Stimulated activated effector memory CD8-positive, alpha-beta T cell treated with anti-CD3 and anti-CD28 coated beads, Interleukin-12 subunit alpha, Interleukin-12 subunit beta, amount 100 ng/mL, for 72 hours (primary cell): ENCODE measurements at regions not wholly inside any gene's neighbourhood (a gene's known extent, or its start where the extent isn't known, plus 50 kb on each side); places are given as distances from the start of the nearest gene placed in this dataset.

ENCODE experiments used
- ATAC-seq: fragments of 150-1000 bp; cut with Tn5 transposase; 2 replicates; pipeline ENCODE4 v1.10.0; 2021
- DNase-seq, 2 donors: peaks; one replicate each; pipeline ENCODE4 v3.0.0; 2021 to 2022; ENCODE audit warnings: low spot score in 2 of 2
- H3K27ac Mint-ChIP-seq: one replicate; pipeline ENCODE4 v1.8.0; 2022; ENCODE audit warnings: mild to moderate bottlenecking, mixed read lengths
- H3K36me3 Mint-ChIP-seq: one replicate; pipeline ENCODE4 v1.8.0; 2022; ENCODE audit warnings: mild to moderate bottlenecking, mixed read lengths
- H3K4me1 Mint-ChIP-seq: one replicate; pipeline ENCODE4 v1.8.0; 2022; ENCODE audit warnings: mixed read lengths
- H3K4me3 Mint-ChIP-seq: one replicate; pipeline ENCODE4 v1.8.0; 2022; ENCODE audit warnings: mild to moderate bottlenecking, mixed read lengths
- H3K9me3 Mint-ChIP-seq: one replicate; pipeline ENCODE4 v1.8.0; 2022; ENCODE audit warnings: mixed read lengths

DNA sequence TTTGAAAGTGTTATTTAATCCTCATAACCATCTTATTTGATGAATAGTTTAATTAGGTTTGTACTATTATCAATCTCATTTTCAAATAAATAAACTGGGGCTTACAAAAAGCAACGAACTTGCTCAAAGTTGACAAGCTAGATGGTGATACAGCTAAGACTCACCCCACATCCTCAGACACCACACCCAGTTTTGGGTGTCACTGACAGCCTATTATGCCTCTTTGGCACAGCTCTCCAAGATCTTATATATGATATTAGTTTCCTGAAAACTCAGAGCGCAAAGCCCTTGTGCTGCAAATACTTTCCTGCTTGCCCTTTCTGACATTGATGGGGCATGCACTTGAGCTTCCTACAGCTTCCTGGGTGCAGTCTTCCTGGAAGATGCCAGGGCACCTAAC lies 223.4 kb upstream of the GADL1 start:
- H3K27ac Mint-ChIP-seq, result no peak overlapping the region
- no peaks in the 10 kb centered on the region for H3K36me3 Mint-ChIP-seq
- H3K9me3 Mint-ChIP-seq, result no peaks in the 10 kb centered on the region
- no peaks in the 10 kb centered on the region for H3K4me1 Mint-ChIP-seq
- H3K4me3 Mint-ChIP-seq, result no peak overlapping the region
- DNase-seq (no peak), ATAC-seq (no peak)

DNA sequence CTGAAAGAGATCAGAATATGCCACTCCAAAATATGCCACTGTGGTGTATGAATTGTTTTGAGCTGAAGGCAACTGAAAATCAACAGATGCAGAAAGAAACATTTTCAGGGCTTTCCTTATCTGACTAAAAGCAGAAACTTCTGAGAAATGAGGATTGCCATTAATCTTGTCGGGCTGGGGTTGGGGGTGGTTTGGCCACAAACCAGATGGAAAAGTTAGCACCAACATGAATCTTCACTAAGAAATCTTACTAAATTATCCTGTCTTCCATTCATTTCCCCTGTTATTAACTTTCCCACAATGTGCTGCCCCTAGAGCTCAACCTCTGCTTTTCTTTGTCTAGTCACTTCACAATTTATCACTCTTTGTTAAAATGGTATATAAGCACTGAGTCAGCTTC lies 229.9 kb upstream of the GADL1 start:
- DNase-seq (no peak), ATAC-seq (no peak)
- peaks cover 8% of the 10 kb centered on the region for H3K9me3 Mint-ChIP-seq
- H3K4me1 Mint-ChIP-seq, result no peaks in the 10 kb centered on the region
- no peak overlapping the region for H3K4me3 Mint-ChIP-seq
- H3K36me3 Mint-ChIP-seq, result no peaks in the 10 kb centered on the region
- no peak overlapping the region for H3K27ac Mint-ChIP-seq

- DNase-seq, result no peak
- Mint-ChIP-seq H3K27ac (no peak overlapping the region), H3K9me3 (peaks cover 8% of the 10 kb centered on the region), H3K36me3 (no peaks in the 10 kb centered on the region), H3K4me3 (no peak overlapping the region), H3K4me1 (no peaks in the 10 kb centered on the region)
- ATAC-seq, result no peak
These were observed 231.1 kb upstream of the GADL1 start for GRCh38 chr3:31125413-31126020.

DNA sequence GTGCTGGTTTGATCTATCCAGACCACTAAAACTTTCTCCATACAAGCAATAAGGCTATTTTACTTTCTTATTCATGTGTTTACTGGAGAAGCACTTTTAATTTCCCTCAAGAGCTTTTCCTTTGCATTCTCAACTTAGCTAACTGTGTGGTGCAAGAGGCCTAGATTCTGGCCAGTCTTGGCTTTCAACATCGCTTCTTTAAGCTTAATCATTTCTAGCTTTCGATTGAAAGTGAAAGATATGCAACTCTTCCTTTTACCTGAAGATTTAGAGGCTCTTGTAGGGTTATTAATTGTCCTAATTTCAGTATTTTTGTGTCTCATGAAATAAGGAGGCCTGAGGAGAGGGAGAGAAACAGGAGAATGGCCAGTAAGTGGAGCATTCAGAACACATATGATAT lies 234.8 kb upstream of the GADL1 start:
- H3K4me3 Mint-ChIP-seq, result no peak overlapping the region
- H3K9me3 Mint-ChIP-seq, result peaks cover 4% of the 10 kb centered on the region
- no peaks in the 10 kb centered on the region for H3K4me1 Mint-ChIP-seq
- H3K36me3 Mint-ChIP-seq, result no peaks in the 10 kb centered on the region
- DNase-seq (no peak), ATAC-seq (no peak)
- H3K27ac Mint-ChIP-seq, result no peak overlapping the region

DNA sequence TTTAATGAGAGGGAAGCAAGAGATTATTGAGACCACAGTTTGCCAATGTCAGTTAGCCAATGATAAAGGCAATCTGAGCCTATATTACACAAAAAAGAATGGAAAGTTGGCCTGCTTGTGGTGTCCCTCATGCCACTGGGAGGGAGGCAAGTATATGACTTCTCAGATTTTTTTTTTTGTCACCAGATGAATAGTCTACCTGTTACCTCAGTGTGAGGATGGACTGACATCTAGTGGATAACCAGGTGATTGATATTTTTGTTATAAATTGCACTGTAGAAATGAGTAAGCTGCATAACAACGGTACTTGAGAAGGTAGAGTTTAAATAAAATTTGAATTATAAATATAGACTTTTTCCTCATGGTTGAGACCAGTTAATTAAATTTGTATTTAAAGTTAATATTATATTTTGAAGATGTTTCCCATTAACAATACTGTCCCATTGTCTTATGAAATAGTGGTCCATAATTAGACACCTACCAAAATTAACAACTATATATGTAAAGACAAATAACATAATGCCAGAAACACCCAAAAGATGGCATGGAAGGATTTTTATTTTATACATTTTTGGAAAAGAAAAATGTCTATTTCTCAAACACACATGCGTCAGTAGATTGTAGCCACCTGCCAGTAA lies 237.8 kb upstream of the GADL1 start:
- ATAC-seq (peak; percentile 71), DNase-seq (no peak)
- no peak overlapping the region for H3K4me3 Mint-ChIP-seq
- H3K27ac Mint-ChIP-seq, result no peak overlapping the region
- no peaks in the 10 kb centered on the region for H3K4me1 Mint-ChIP-seq
- H3K9me3 Mint-ChIP-seq, result no peaks in the 10 kb centered on the region
- H3K36me3 Mint-ChIP-seq, result no peaks in the 10 kb centered on the region

- no peak for ATAC-seq
- Mint-ChIP-seq H3K36me3 (no peaks in the 10 kb centered on the region), H3K4me3 (no peak overlapping the region), H3K27ac (no peak overlapping the region), H3K4me1 (no peaks in the 10 kb centered on the region), H3K9me3 (no peaks in the 10 kb centered on the region)
- no peak for DNase-seq
These were observed 239.1 kb upstream of the GADL1 start for GRCh38 chr3:31133541-31133940.

DNA sequence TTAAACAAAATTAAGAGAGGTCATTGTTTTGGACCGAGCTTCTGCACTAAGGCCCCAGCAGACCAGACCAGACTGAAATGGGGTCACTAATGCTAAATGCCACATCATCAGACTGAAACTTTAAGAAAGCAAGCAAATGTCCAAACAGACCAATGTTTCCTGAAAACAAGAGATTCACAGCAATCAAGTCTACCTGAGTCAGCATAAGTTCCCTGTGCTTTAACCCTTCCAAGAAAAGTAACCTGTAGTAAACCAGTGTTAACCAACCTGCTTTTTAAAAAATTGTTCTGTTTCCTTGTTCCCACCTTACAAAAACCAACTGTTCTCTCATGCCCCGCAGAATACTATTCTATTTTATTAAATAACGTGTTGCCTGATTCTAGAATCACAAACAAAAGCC lies 241.1 kb upstream of the GADL1 start:
- no peaks in the 10 kb centered on the region for H3K9me3 Mint-ChIP-seq
- ATAC-seq (no peak), DNase-seq (no peak)
- H3K4me1 Mint-ChIP-seq, result no peaks in the 10 kb centered on the region
- no peak overlapping the region for H3K27ac Mint-ChIP-seq
- H3K36me3 Mint-ChIP-seq, result no peaks in the 10 kb centered on the region
- H3K4me3 Mint-ChIP-seq, result no peak overlapping the region

DNA sequence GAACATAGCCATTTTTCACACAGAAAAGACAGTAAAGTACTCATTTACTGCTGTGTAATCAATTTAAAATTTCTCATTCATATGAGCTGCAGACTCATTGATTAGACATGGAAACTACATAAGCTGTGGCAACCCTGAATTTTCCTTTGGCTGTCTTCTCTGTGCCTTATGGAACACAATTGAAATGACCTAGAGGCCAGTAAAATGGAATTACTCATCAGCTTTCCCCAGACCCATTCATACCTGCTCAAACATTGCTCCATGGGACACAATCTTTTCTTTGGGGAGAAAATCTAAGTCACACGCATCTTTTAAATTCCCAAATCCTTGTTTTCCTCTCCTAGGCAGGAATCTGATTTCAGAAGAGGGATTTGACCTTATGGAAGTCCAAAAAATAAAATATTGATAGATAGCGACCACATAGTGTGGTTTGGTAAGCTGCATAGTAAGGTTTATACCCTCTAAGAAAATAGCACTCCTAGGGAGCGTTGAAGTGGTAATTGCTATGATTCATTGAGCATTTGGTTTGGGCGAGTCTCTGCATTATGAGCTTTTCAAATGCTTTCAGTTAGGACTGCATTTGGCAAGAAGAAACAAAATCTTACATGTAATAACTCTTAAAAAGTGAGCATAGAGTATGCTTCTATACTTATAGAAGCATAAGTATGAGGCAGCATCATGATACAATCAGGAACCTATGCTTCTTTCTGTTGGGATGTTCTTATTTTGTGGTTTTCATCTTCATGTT lies 243.4 kb upstream of the GADL1 start:
- Mint-ChIP-seq H3K36me3 (no peaks in the 10 kb centered on the region), H3K9me3 (no peaks in the 10 kb centered on the region)
- no peak for ATAC-seq

GRCh38 chr3:31140470-31140869 lies 246.0 kb upstream of the GADL1 start:
- Mint-ChIP-seq H3K4me1 (no peaks in the 10 kb centered on the region), H3K27ac (no peak overlapping the region), H3K9me3 (no peaks in the 10 kb centered on the region), H3K4me3 (no peak overlapping the region), H3K36me3 (no peaks in the 10 kb centered on the region)
- DNase-seq, result no peak
- ATAC-seq, result no peak

More for the DNA sequence above, 243.4 kb upstream of the GADL1 start:
- no peaks in the 10 kb centered on the region for H3K4me1 Mint-ChIP-seq
- DNase-seq, result no peak
- H3K27ac Mint-ChIP-seq, result no peak overlapping the region
- H3K4me3 Mint-ChIP-seq, result no peak overlapping the region

DNA sequence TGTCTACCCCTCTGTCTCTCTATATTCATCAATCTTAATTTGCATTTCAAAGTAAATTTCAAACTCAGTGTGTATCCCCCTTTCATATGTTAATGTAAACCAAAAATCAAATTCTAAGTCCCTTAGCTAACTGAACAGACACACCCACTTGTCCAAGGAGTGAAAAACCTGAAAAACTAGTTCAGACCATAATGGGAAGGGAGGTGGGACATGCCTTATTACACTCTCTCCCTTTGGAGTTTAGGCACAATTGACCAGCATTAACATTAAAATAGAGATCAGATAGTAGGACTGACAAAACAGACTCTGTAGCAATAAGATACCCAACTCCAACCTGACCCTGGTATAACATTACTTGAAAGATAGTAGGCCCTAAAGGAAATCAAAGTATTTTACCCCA lies 247.7 kb upstream of the GADL1 start:
- H3K4me1 Mint-ChIP-seq, result no peaks in the 10 kb centered on the region
- peaks cover 3% of the 10 kb centered on the region for H3K9me3 Mint-ChIP-seq
- no peak for ATAC-seq
- no peak for DNase-seq
- H3K4me3 Mint-ChIP-seq, result no peak overlapping the region
- no peaks in the 10 kb centered on the region for H3K36me3 Mint-ChIP-seq
- no peak overlapping the region for H3K27ac Mint-ChIP-seq

DNA sequence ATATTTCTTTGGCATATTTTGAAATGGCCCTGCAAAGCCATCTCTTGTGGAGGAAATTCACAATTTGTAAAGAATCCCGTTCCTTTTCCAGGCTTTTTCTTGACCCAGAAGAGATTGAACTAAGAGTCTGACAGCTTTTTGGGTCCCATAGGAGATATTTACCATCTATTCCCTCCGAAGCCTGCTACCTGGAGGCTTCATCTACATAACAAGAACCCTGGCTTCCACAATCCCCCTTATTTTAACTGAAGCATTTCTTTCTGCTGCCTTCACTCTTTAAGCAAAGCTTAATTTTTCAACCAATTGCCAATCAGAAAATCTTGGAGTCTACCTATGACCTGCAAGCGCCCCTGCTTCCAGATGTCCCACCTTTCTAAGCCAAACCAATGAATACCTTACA lies 248.1 kb upstream of the GADL1 start:
- H3K27ac Mint-ChIP-seq, result no peak overlapping the region
- H3K36me3 Mint-ChIP-seq, result no peaks in the 10 kb centered on the region
- DNase-seq (no peak), ATAC-seq (no peak)
- H3K4me1 Mint-ChIP-seq, result no peaks in the 10 kb centered on the region
- peaks cover 3% of the 10 kb centered on the region for H3K9me3 Mint-ChIP-seq
- no peak overlapping the region for H3K4me3 Mint-ChIP-seq

GRCh38 chr3:31145062-31145461 lies 250.6 kb upstream of the GADL1 start:
- H3K4me1 Mint-ChIP-seq, result no peaks in the 10 kb centered on the region
- no peaks in the 10 kb centered on the region for H3K36me3 Mint-ChIP-seq
- H3K27ac Mint-ChIP-seq, result no peak overlapping the region
- no peak for ATAC-seq
- no peak for DNase-seq
- H3K9me3 Mint-ChIP-seq, result peaks cover 5% of the 10 kb centered on the region
- H3K4me3 Mint-ChIP-seq, result no peak overlapping the region

GRCh38 chr3:31147550-31147949 lies 253.1 kb upstream of the GADL1 start:
- DNase-seq (no peak), ATAC-seq (no peak)
- Mint-ChIP-seq H3K9me3 (peaks cover 8% of the 10 kb centered on the region), H3K27ac (no peak overlapping the region), H3K36me3 (no peaks in the 10 kb centered on the region), H3K4me1 (no peaks in the 10 kb centered on the region), H3K4me3 (no peak overlapping the region)

DNA sequence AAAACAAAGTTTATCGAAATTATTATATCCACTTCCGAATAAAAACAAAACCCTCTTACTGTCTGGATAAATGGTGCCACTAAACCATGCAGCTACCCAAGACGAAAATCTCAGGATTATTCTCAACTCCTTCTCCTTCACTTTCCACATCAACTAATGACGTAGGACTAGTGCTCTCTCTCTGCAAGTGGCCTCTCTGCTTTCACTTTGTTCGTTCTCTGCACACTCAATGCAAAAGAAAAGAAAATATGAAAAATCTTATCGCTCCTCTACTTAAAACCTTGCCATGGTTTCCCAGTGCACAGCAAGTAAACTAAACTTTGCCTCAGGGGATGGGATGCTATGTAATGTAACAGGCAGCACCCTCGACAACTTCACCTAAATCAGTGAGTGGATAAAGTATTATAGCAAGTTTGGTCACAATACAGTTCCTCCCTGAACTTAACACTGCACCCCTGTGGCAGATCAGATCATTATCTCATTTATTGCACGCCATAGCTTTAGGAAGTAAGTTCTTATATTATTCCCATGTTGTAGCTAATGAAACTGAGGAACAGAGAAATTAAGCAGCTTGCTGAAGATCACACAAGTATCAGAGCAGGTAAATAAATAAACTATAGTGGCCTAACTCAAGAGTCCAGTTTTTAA lies 262.7 kb upstream of the GADL1 start:
- no peak for ATAC-seq
- Mint-ChIP-seq H3K4me3 (no peak overlapping the region), H3K27ac (no peak overlapping the region)

GRCh38 chr3:31157893-31158620 lies 263.6 kb upstream of the GADL1 start:
- no peak for DNase-seq
- no peaks in the 10 kb centered on the region for H3K36me3 Mint-ChIP-seq
- no peak overlapping the region for H3K4me3 Mint-ChIP-seq

More for the DNA sequence above, 262.7 kb upstream of the GADL1 start:
- H3K4me1 Mint-ChIP-seq, result peaks cover 7% of the 10 kb centered on the region
- DNase-seq, result no peak
- H3K9me3 Mint-ChIP-seq, result no peaks in the 10 kb centered on the region
- H3K36me3 Mint-ChIP-seq, result no peaks in the 10 kb centered on the region

More at GRCh38 chr3:31157893-31158620, 263.6 kb upstream of the GADL1 start:
- no peak for ATAC-seq
- peaks cover 7% of the 10 kb centered on the region for H3K4me1 Mint-ChIP-seq
- no peaks in the 10 kb centered on the region for H3K9me3 Mint-ChIP-seq
- H3K27ac Mint-ChIP-seq, result no peak overlapping the region
